HepG2 (cell line): ENCODE measurements at regions not wholly inside any gene's neighbourhood (a gene's known extent, or its start where the extent isn't known, plus 50 kb on each side); places are given as distances from the start of the nearest gene placed in this dataset.

Experiments used
- ATF7-NPFF ChIP-seq: sonication (generic); formaldehyde crosslinking; IDR thresholded peaks from 2 replicates; pipeline ENCODE4 v1.8.1; 2023; ENCODE audit warnings: mild to moderate bottlenecking, low read depth, missing genetic modification reagents, moderate library complexity
- ESRRA ChIP-seq: sonication (generic); formaldehyde crosslinking; IDR thresholded peaks from 2 replicates; pipeline ENCODE4 v1.5.1; 2020; ENCODE audit warnings: mild to moderate bottlenecking, low read depth, missing genetic modification reagents
- KDM6A ChIP-seq: IDR thresholded peaks from 2 replicates; pipeline ENCODE4 v1.6.1; 2016; ENCODE audit warnings: low read depth
- PBX3 ChIP-seq: sonication (generic); formaldehyde crosslinking; IDR thresholded peaks from 2 replicates; pipeline ENCODE4 v1.8.1; 2023; ENCODE audit warnings: missing genetic modification reagents, inconsistent platforms, borderline replicate concordance
- PHF5A ChIP-seq: IDR thresholded peaks from one replicate; pipeline ENCODE4 v1.6.1; 2018; ENCODE audit warnings: low read depth, missing genetic modification reagents; ENCODE audit not compliant: unreplicated experiment
- ZBTB25 ChIP-seq: IDR thresholded peaks from 2 replicates; pipeline ENCODE4 v1.6.1; 2018; ENCODE audit warnings: missing genetic modification reagents
- ZNF275 ChIP-seq: sonication (generic); formaldehyde crosslinking; IDR thresholded peaks from 2 replicates; pipeline ENCODE4 v1.8.0; 2022; ENCODE audit warnings: missing genetic modification reagents, mild to moderate bottlenecking, inconsistent platforms, borderline replicate concordance
- ZNF407 ChIP-seq: sonication (generic); formaldehyde crosslinking; IDR thresholded peaks from one replicate; pipeline ENCODE4 v1.5.1; 2020; ENCODE audit warnings: mild to moderate bottlenecking, missing genetic modification reagents; ENCODE audit errors: not compliant biosample characterization
- ZNF557 ChIP-seq: sonication (generic); formaldehyde crosslinking; IDR thresholded peaks from 2 replicates; pipeline ENCODE4 v1.4.0; 2020; ENCODE audit warnings: missing genetic modification reagents
- ZSCAN29 ChIP-seq: sonication (generic); formaldehyde crosslinking; conservative IDR thresholded peaks from 2 replicates; pipeline ENCODE4 v1.4.0; 2020; ENCODE audit warnings: mild to moderate bottlenecking, missing genetic modification reagents

DNA sequence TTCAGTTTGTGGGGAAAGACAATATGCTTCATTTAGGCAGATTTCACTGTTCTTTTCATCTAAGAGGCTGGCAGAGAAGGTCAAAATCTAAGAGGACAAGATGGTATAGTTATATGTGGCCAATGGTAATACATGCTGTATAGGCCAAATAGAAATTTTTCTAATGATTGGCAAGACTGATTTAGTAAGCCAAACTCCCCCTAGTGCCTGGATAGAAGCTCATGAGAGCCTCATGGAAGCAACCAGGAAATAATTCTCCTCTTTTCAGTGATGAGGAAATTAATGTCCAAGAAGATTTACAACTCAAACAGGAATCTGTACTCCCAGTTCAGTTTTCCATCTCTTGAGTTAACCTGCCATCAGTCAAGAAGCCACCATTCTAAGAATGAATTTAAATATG lies 253.6 kb upstream of the PHF14 start (continued):
- no peak for TF ChIP-seq ZNF407 (CRISPR knock-in tag)
- no peak for TF ChIP-seq KDM6A
- TF ChIP-seq ZBTB25 (CRISPR knock-in tag): no peak
- TF ChIP-seq ZNF275 (CRISPR knock-in tag): no peak
- no peak for TF ChIP-seq ATF7-NPFF
- no peak for TF ChIP-seq ZSCAN29
- TF ChIP-seq ESRRA (CRISPR knock-in tag): no peak
- no peak for TF ChIP-seq ZNF557 (CRISPR knock-in tag)
- no peak for TF ChIP-seq PHF5A
- no peak for TF ChIP-seq PBX3 (CRISPR knock-in tag)
